H1 (cell line): ENCODE measurements at regions not wholly inside any gene's neighbourhood (a gene's known extent, or its start where the extent isn't known, plus 50 kb on each side); places are given as distances from the start of the nearest gene placed in this dataset.

Experiments
- GABPA ChIP-seq: IDR thresholded peaks from 2 replicates; pipeline ENCODE4 v1.6.1; 2011; ENCODE audit warnings: mild to moderate bottlenecking, low read length, moderate library complexity, borderline replicate concordance; ENCODE audit not compliant: insufficient read depth
- KDM5A ChIP-seq: fragments of 200-600 bp; IDR thresholded peaks from 2 replicates; pipeline ENCODE4 v1.7.1; 2012; ENCODE audit warnings: mild to moderate bottlenecking, low read length, inconsistent platforms, mixed read lengths
- POLR2A ChIP-seq, 2 experiments: IDR thresholded peaks; 1 replicate in 1 of 2; 2 replicates in 1 of 2; pipeline ENCODE4 v1.6.1; 2011; ENCODE audit warnings: low read depth in 2 of 2, low read length in 2 of 2, mild to moderate bottlenecking in 2 of 2; ENCODE audit errors: control extremely low read depth in 1 of 2
- RAD21 ChIP-seq, 2 experiments: IDR thresholded peaks in 1 of 2; conservative IDR thresholded peaks in 1 of 2; 2 replicates each; pipeline ENCODE4 v1.6.1; 2011; ENCODE audit warnings: low read depth in 2 of 2, low read length in 2 of 2, improper control_type of control experiment in 1 of 2, inconsistent platforms in 1 of 2, mild to moderate bottlenecking in 1 of 2, moderate library complexity in 1 of 2
- SIN3A ChIP-seq, 2 experiments: IDR thresholded peaks in 1 of 2; conservative IDR thresholded peaks in 1 of 2; 2 replicates each; pipeline ENCODE4 v1.6.1; 2011 to 2012; ENCODE audit warnings: low read length in 2 of 2, improper control_type of control experiment in 1 of 2, low read depth in 1 of 2, mild to moderate bottlenecking in 1 of 2
- TAF1 ChIP-seq: IDR thresholded peaks from 2 replicates; pipeline ENCODE4 v1.6.1; 2011; ENCODE audit warnings: mild to moderate bottlenecking, low read depth, low read length
- TF ChIP-seq, protein P1 (sequence below), 3 experiments: IDR thresholded peaks; 1 replicate in 2 of 3; 2 replicates in 1 of 3; pipeline versions ENCODE4 v1.5.1 to v1.6.1; 2011; ENCODE audit warnings: low read length in 3 of 3, mild to moderate bottlenecking in 3 of 3, inconsistent platforms in 2 of 3, low read depth in 1 of 3, moderate library complexity in 1 of 3; ENCODE audit not compliant: insufficient read depth in 1 of 3; ENCODE audit errors: control extremely low read depth in 1 of 3
- TF ChIP-seq, protein P2 (sequence below): IDR thresholded peaks from 2 replicates; pipeline ENCODE4 v1.6.1; 2011; ENCODE audit warnings: low read depth, mild to moderate bottlenecking, low read length; ENCODE audit not compliant: insufficient read depth

DNA sequence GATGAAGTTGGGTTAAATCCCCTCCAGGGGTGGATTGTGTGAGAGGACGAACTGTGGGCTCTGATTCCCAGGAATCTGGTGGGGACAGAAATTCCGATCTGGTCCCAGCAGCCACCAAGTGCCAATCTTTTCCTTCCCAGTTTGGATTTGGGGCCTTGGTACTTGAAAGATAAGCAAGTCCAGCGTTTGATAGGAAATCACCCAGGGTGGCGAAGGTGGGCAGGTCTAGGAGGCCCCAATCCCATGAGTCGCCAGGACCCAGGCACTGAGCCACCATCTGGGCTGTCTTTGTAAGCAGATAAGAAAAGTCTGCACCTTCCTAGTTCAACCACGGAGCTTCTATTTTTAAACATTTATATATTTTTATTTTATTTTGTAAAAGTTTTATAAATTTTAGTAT lies 122.6 kb upstream of the LSM8 start:
- TF ChIP-seq RAD21 (IDR thresholded peaks at IDR 0.05 in 1 of 2, conservative IDR thresholded peaks at IDR 0.05 in 1 of 2; ENCODE audit: low read depth in 2 of 2, low read length in 2 of 2) (no peak), KDM5A (no peak), SIN3A (conservative IDR thresholded peaks at IDR 0.05 in 1 of 2, IDR thresholded peaks at IDR 0.05 in 1 of 2; ENCODE audit: low read depth in 1 of 2, low read length in 2 of 2) (no peak), POLR2A (IDR thresholded peaks at IDR 0.05; ENCODE audit: control extremely low read depth in 1 of 2, low read depth in 2 of 2, low read length in 2 of 2) (no peak), TAF1 (no peak), GABPA (no peak)
- TF ChIP-seq, protein P1, sequence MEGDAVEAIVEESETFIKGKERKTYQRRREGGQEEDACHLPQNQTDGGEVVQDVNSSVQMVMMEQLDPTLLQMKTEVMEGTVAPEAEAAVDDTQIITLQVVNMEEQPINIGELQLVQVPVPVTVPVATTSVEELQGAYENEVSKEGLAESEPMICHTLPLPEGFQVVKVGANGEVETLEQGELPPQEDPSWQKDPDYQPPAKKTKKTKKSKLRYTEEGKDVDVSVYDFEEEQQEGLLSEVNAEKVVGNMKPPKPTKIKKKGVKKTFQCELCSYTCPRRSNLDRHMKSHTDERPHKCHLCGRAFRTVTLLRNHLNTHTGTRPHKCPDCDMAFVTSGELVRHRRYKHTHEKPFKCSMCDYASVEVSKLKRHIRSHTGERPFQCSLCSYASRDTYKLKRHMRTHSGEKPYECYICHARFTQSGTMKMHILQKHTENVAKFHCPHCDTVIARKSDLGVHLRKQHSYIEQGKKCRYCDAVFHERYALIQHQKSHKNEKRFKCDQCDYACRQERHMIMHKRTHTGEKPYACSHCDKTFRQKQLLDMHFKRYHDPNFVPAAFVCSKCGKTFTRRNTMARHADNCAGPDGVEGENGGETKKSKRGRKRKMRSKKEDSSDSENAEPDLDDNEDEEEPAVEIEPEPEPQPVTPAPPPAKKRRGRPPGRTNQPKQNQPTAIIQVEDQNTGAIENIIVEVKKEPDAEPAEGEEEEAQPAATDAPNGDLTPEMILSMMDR (IDR thresholded peaks at IDR 0.05; ENCODE audit: control extremely low read depth in 1 of 3, insufficient read depth in 1 of 3, low read depth in 1 of 3, low read length in 3 of 3): no peak
- TF ChIP-seq, protein P2, sequence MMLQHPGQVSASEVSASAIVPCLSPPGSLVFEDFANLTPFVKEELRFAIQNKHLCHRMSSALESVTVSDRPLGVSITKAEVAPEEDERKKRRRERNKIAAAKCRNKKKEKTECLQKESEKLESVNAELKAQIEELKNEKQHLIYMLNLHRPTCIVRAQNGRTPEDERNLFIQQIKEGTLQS: no peak
